ENCODE measurements at regions not wholly inside any gene's neighbourhood (a gene's known extent, or its start where the extent isn't known, plus 50 kb on each side); places are given as distances from the start of the nearest gene placed in this dataset.

DNA sequence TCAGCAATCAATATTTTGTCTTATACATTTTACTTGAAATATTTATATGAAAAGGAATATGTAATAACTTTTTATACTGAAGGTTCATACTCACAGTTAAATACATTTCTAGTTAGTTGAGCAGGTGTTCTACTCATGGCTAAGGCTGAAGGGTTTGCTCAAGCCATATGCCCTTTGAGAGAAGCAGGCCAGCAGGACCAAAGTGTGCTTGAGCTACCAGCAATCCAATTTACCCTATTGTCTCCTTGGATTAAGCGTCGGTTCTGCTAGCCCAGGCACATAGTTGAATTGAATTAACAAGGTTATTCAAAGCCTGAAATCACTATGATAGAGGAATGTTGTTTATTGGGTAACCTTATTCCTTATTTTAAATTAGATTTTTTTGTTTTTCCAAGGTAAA lies 151.5 kb upstream of the BACE2 start:
- TF ChIP-seq EZH2 (IDR thresholded peaks at IDR 0.05) (no peak), POLR2AphosphoS5 (IDR thresholded peaks at IDR 0.05; ENCODE audit: borderline replicate concordance, low read depth, low read length) (no peak), FOXP2 (optimal IDR thresholded peaks at IDR 0.05; ENCODE audit: control extremely low read depth, extremely low read length, insufficient read depth) (no peak)
